ENCODE measurements at regions not wholly inside any gene's neighbourhood (a gene's known extent, or its start where the extent isn't known, plus 50 kb on each side); places are given as distances from the start of the nearest gene placed in this dataset.

DNA sequence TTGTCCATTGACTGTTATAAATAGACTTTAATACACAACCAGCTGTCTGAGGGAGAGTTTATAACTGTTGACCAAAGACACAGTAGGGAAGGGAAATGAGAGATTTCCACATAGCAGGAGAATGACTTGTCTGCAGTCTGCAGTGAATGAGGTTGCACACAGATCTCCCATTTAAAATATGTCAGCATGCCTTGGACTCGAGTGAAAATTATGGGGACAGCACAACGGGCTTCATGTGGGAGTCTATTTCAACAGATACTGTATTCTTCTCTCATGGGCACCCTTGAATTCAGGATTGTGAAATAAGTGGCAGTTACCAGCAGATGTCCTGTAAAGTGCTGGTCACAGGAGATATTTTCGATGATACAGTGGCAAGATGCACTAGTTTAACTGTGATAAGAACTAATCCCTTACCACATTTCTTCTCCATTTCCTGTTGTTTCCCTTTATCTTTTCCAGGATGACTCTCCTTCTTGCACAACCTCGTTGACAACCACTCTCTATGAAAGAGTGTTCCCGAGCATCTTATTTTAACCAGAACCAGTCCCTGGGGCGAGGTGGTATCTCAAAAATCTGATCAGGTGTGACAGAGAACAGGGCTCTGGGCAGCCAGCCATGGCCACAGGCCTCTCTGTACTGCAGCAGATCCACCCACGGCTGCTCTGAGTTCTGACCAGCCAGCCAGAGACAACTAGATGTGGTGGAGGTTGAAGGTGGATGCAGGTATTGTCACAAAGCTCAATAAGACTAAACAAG is 51.5 kb upstream of the MAP3K1 start:
- no peak for TF ChIP-seq EZH2 (IDR thresholded peaks at IDR 0.05; ENCODE audit: borderline replicate concordance, low read length)
- TF ChIP-seq, protein P1, sequence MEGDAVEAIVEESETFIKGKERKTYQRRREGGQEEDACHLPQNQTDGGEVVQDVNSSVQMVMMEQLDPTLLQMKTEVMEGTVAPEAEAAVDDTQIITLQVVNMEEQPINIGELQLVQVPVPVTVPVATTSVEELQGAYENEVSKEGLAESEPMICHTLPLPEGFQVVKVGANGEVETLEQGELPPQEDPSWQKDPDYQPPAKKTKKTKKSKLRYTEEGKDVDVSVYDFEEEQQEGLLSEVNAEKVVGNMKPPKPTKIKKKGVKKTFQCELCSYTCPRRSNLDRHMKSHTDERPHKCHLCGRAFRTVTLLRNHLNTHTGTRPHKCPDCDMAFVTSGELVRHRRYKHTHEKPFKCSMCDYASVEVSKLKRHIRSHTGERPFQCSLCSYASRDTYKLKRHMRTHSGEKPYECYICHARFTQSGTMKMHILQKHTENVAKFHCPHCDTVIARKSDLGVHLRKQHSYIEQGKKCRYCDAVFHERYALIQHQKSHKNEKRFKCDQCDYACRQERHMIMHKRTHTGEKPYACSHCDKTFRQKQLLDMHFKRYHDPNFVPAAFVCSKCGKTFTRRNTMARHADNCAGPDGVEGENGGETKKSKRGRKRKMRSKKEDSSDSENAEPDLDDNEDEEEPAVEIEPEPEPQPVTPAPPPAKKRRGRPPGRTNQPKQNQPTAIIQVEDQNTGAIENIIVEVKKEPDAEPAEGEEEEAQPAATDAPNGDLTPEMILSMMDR (conservative IDR thresholded peaks at IDR 0.05 in 1 of 2, IDR thresholded peaks at IDR 0.05 in 1 of 2; ENCODE audit: extremely low read depth in 1 of 2, insufficient read depth in 1 of 2, low read depth in 1 of 2, low read length in 2 of 2), result no peak

Data from mammary epithelial cell (primary cell).